Heart left ventricle (tissue), 13 donors: ENCODE measurements at regions not wholly inside any gene's neighbourhood (a gene's known extent, or its start where the extent isn't known, plus 50 kb on each side); places are given as distances from the start of the nearest gene placed in this dataset.

Experiments
- POLR2A ChIP-seq, 2 donors: fragments of 450-650 bp; IDR thresholded peaks; one replicate each; pipeline ENCODE4 v1.6.1; 2017; ENCODE audit warnings: antibody characterized with exemption in 2 of 2, mild to moderate bottlenecking in 2 of 2, moderate library complexity in 2 of 2
- TF ChIP-seq, protein P1 (sequence below), 12 donors: fragments of 200-600 bp; sonication (generic) in 4 of 12; IDR thresholded peaks; one replicate each; pipeline versions ENCODE4 v1.5.0 to v1.8.0; 2018 to 2022; ENCODE audit warnings: antibody characterized with exemption in 12 of 12, mild to moderate bottlenecking in 5 of 12
- donor health status: ischemic (EF 13 %, LVEDD 7.1; RV severe dilation, severe dysfunction).
- donor health status: DM: no; HTN: yes; CAD: no.
- donor health status: DM: no; HTN: no; CAD: no.
- donor health status: ischemic (EF 25% LVEDD 6.9; RV normal size, moderate dysfunction).
- donor health status: ischemic (EF 25% LVEDD 5.7; RV mildly dilated, moderate dysfunction).
- donor health status: ischemic (EF 35%, LVEDD 5.7; RV mildly dilated, moderate dysfunction).
- donor health status: nonischemic (EF 11% LVEDD 7.7; RV severe dilation, severe dysfunction).
- donor health status: DM: yes; HTN: yes; CAD: no.
- donor health status: PGD.
- donor health status: ischemic (EF 29% LVEDD 5.4; RV normal size, mild dysfunction).
- donor health status: nonischemic (EF 23%, LVEDD 6.1; RV moderate dilation, normal function).

DNA sequence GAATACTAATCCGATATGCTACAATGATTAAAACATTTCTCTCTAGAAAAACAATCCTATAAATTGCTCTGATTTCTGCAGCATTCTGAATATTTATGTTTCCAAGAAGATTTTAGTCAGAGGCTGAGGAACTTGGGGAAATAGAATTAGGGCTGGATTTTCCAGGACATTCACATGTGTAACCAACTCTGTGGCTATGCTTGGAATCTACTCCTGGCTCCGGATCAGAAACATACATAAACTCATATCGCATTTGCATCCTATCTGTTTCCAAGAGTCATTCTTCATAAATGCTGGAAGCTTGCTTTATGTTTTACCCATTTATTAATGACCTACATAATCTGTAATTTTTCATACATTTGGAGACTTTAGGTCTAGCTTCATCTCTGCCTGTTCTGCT lies 459.9 kb upstream of the MARCKS start:
- TF ChIP-seq, protein P1, sequence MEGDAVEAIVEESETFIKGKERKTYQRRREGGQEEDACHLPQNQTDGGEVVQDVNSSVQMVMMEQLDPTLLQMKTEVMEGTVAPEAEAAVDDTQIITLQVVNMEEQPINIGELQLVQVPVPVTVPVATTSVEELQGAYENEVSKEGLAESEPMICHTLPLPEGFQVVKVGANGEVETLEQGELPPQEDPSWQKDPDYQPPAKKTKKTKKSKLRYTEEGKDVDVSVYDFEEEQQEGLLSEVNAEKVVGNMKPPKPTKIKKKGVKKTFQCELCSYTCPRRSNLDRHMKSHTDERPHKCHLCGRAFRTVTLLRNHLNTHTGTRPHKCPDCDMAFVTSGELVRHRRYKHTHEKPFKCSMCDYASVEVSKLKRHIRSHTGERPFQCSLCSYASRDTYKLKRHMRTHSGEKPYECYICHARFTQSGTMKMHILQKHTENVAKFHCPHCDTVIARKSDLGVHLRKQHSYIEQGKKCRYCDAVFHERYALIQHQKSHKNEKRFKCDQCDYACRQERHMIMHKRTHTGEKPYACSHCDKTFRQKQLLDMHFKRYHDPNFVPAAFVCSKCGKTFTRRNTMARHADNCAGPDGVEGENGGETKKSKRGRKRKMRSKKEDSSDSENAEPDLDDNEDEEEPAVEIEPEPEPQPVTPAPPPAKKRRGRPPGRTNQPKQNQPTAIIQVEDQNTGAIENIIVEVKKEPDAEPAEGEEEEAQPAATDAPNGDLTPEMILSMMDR (IDR thresholded peaks at IDR 0.05) = no peak
- TF ChIP-seq POLR2A (IDR thresholded peaks at IDR 0.05) = no peak
